Osteocyte (in vitro differentiated cells): ENCODE measurements at regions not wholly inside any gene's neighbourhood (a gene's known extent, or its start where the extent isn't known, plus 50 kb on each side); places are given as distances from the start of the nearest gene placed in this dataset.
"Not testable (repeated sequence)": the region's sequence is repeated elsewhere in the genome, so short reads cannot be mapped to it uniquely, and the experiment has no call there.

Source experiments
- DNase-seq: peaks from one replicate; pipeline ENCODE4 v3.0.0; 2021; ENCODE audit warnings: mixed read lengths; ENCODE audit not compliant: unreplicated experiment; ENCODE audit errors: extremely low spot score
- H3K27ac Mint-ChIP-seq: one replicate; pipeline ENCODE4 v1.8.0; 2021; ENCODE audit warnings: mild to moderate bottlenecking, mixed read lengths; ENCODE audit not compliant: unreplicated experiment
- H3K27me3 Mint-ChIP-seq: one replicate; pipeline ENCODE4 v1.8.0; 2021; ENCODE audit warnings: mixed read lengths; ENCODE audit not compliant: unreplicated experiment
- H3K36me3 Mint-ChIP-seq: one replicate; pipeline ENCODE4 v1.8.0; 2021; ENCODE audit warnings: mixed read lengths; ENCODE audit not compliant: unreplicated experiment
- H3K4me1 Mint-ChIP-seq: one replicate; pipeline ENCODE4 v1.8.0; 2021; ENCODE audit warnings: mixed read lengths; ENCODE audit not compliant: unreplicated experiment
- H3K4me3 Mint-ChIP-seq: one replicate; pipeline ENCODE4 v1.8.0; 2021; ENCODE audit warnings: mild to moderate bottlenecking, moderate library complexity, mixed read lengths; ENCODE audit not compliant: unreplicated experiment
- H3K9me3 Mint-ChIP-seq: one replicate; pipeline ENCODE4 v1.8.0; 2021; ENCODE audit warnings: mixed read lengths; ENCODE audit not compliant: unreplicated experiment
- CTCF ChIP-seq: fragments of 200-600 bp; sonication (generic); IDR thresholded peaks from 2 replicates; pipeline ENCODE4 v1.5.0; 2021; ENCODE audit warnings: antibody characterized with exemption, mild to moderate bottlenecking, moderate library complexity

DNA sequence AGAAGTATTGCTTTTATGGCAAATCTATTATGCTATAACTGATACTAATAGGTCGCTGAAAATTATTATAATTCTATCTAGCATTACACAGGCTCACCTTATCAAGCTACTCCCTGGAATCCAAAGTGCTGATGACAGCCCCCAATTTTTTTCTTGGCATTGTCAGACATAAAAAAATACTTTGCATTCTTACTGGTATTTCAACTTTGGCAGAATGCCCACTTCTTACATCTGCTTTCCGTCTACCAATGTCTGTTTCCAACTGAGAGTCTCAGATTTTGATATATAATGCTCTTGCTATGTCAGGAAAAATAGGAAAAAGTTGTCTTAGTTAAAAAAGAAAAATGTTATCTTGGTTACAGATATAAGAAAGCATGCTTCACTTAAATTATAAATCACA lies 615.4 kb downstream of the C12orf50 start:
- peaks cover 3% of the 10 kb centered on the region for H3K36me3 Mint-ChIP-seq
- no peak overlapping the region for H3K4me3 Mint-ChIP-seq
- no peak for DNase-seq
- H3K4me1 Mint-ChIP-seq: peaks cover 25% of the 10 kb centered on the region
- H3K27me3 Mint-ChIP-seq: no peaks in the 10 kb centered on the region
- peaks cover 6% of the 10 kb centered on the region for H3K9me3 Mint-ChIP-seq
- peak overlapping the region; percentile 57 for H3K27ac Mint-ChIP-seq
- no peak for TF ChIP-seq CTCF

DNA sequence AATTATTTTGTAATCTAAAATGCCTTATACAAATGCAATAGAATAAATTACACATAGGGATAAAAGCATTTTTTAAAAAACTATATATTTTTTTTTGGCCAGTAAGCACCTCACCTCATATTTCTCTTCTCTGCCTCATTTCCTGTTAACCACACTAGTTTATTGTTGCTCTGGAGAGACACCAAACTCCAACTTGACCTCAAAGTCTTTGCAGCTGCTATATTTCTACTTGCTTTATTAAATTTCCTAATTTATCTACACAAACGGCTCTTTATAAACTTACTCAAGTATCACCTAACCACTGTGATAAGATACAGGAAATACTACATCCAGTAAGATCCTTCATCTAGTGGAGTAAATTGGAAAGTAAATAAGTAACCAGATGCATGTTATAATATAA lies 622.3 kb downstream of the C12orf50 start:
- H3K9me3 Mint-ChIP-seq: peaks cover 3% of the 10 kb centered on the region
- no peaks in the 10 kb centered on the region for H3K36me3 Mint-ChIP-seq
- H3K27ac Mint-ChIP-seq: no peak overlapping the region
- H3K4me3 Mint-ChIP-seq: no peak overlapping the region
- H3K27me3 Mint-ChIP-seq: peaks cover under 1% of the 10 kb centered on the region
- no peak for DNase-seq
- no peak for TF ChIP-seq CTCF
- H3K4me1 Mint-ChIP-seq: peaks cover 2% of the 10 kb centered on the region

DNA sequence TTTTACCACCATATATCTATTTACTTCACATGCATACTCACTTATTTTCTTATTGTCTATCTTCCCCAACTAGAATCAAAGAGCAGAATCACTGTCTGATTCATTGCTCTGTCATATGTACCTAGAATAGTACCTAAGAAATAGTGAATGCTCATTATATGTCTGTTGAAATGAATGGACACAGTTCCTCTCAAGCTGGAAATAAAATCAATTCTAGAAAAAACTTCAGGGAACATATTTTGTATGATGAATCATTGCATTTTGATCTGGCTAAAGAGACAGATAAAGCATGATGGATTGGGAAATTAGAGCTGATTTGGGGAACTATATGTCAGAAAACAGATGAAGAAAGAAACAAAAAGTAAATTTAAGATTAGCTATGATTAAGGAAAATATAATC lies 623.3 kb downstream of the C12orf50 start:
- Mint-ChIP-seq H3K4me1 (peaks cover 2% of the 10 kb centered on the region), H3K27me3 (peaks cover 4% of the 10 kb centered on the region), H3K9me3 (no peaks in the 10 kb centered on the region), H3K27ac (no peak overlapping the region), H3K36me3 (no peaks in the 10 kb centered on the region), H3K4me3 (no peak overlapping the region)
- no peak for TF ChIP-seq CTCF
- DNase-seq: no peak

DNA sequence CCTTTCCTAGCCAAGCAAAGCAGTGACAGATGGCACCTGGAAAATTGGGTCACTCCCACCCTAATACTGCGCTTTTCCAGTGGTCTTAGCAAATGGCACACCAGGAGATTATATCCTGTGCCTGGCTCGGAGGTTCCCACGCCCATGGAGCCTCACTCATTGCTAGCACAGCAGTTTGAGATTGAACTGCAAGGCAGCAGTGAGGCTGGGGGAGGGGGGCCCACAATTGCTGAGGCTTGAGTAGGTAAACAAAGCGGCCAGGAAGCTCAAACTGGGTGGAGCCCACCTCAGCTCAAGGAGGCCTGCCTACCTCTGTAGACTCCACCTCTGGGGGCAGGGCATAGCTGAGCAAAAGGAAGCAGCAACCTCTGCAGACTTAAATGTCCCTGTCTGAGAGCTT lies 635.0 kb downstream of the C12orf50 start:
- not testable (repeated sequence) for H3K4me1 Mint-ChIP-seq, H3K27ac Mint-ChIP-seq, DNase-seq, H3K36me3 Mint-ChIP-seq, H3K4me3 Mint-ChIP-seq, H3K27me3 Mint-ChIP-seq
- peaks cover 14% of the 10 kb centered on the region for H3K9me3 Mint-ChIP-seq

DNA sequence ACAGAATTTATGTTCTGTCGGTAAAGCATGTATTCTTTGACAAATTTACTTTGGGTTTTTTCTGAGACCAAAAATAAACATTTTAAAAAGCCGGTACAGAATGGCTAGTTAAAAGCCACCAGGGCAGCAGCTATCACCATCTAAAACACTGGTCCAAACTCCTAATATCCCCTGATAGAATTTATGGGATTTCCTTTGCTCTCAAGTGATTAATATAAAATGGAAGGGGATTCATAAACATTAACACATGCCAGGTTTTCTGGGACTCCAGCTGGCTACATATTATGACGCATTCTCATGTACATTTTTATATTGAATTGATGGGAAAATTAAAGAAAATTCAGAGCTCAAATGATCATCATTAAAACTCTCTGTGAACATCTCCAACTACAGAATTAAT lies 640.8 kb downstream of the C12orf50 start:
- Mint-ChIP-seq H3K9me3 (no peaks in the 10 kb centered on the region), H3K4me3 (no peak overlapping the region), H3K4me1 (no peaks in the 10 kb centered on the region), H3K27ac (no peak overlapping the region), H3K27me3 (peaks cover 13% of the 10 kb centered on the region), H3K36me3 (peaks cover 1% of the 10 kb centered on the region)
- DNase-seq: no peak
- TF ChIP-seq CTCF: no peak

- Mint-ChIP-seq H3K4me1 (no peaks in the 10 kb centered on the region), H3K9me3 (no peaks in the 10 kb centered on the region), H3K4me3 (no peak overlapping the region), H3K27me3 (peaks cover 11% of the 10 kb centered on the region), H3K27ac (no peak overlapping the region), H3K36me3 (no peaks in the 10 kb centered on the region)
- no peak for TF ChIP-seq CTCF
- DNase-seq: no peak
These were observed 643.9 kb downstream of the C12orf50 start for GRCh38 chr12:87385322-87385721.
